ENCODE measurements at regions not wholly inside any gene's neighbourhood (a gene's known extent, or its start where the extent isn't known, plus 50 kb on each side); places are given as distances from the start of the nearest gene placed in this dataset.

- TF ChIP-seq POLR2A (IDR thresholded peaks at IDR 0.05; ENCODE audit: low read depth) (no peak), EP300 (IDR thresholded peaks at IDR 0.05) (no peak), CTCF (IDR thresholded peaks at IDR 0.05) (no peak)
Measured at GRCh38 chr5:112594095-112594850, 143.4 kb upstream of the APC start.
